Body of pancreas (tissue), 4 donors: ENCODE measurements at regions not wholly inside any gene's neighbourhood (a gene's known extent, or its start where the extent isn't known, plus 50 kb on each side); places are given as distances from the start of the nearest gene placed in this dataset.

Experiments used
- CTCF ChIP-seq, 7 experiments: fragments of 450-650 bp in 4 of 7; fragments of 200-600 bp in 3 of 7; sonication (generic) in 3 of 7; IDR thresholded peaks; one replicate each; pipeline ENCODE4 v1.5.1; 2016 to 2019; ENCODE audit warnings: antibody characterized with exemption in 7 of 7
- POLR2A ChIP-seq, 3 donors: fragments of 450-650 bp; IDR thresholded peaks; one replicate each; pipeline ENCODE4 v1.6.1; 2016; ENCODE audit warnings: antibody characterized with exemption in 3 of 3, mild to moderate bottlenecking in 2 of 3

- no peak for TF ChIP-seq CTCF (IDR thresholded peaks at IDR 0.05)
- TF ChIP-seq POLR2A (IDR thresholded peaks at IDR 0.05): no peak
These were observed 117.6 kb downstream of the TTC6 start for GRCh38 chr14:37712976-37713431.
